PC-3 (cell line): ENCODE measurements at regions not wholly inside any gene's neighbourhood (a gene's known extent, or its start where the extent isn't known, plus 50 kb on each side); places are given as distances from the start of the nearest gene placed in this dataset.

Experiments used
- EZH2 ChIP-seq: fragments of 300-600 bp; sonication (generic); IDR thresholded peaks from one replicate; pipeline ENCODE4 v1.6.1; 2017; ENCODE audit warnings: antibody characterized with exemption, mild to moderate bottlenecking, low read length; ENCODE audit not compliant: unreplicated experiment
- EZH2phosphoT487 ChIP-seq: fragments of 300-600 bp; sonication (generic); IDR thresholded peaks from 2 replicates; pipeline ENCODE4 v1.6.1; 2018; ENCODE audit warnings: mild to moderate bottlenecking, antibody characterized with exemption, low read length, borderline replicate concordance
- TF ChIP-seq, protein P1 (sequence below): fragments of 300-600 bp; sonication (generic); conservative IDR thresholded peaks from 2 replicates; pipeline ENCODE4 v1.5.1; 2017; ENCODE audit warnings: antibody characterized with exemption, low read depth, mild to moderate bottlenecking, low read length

DNA sequence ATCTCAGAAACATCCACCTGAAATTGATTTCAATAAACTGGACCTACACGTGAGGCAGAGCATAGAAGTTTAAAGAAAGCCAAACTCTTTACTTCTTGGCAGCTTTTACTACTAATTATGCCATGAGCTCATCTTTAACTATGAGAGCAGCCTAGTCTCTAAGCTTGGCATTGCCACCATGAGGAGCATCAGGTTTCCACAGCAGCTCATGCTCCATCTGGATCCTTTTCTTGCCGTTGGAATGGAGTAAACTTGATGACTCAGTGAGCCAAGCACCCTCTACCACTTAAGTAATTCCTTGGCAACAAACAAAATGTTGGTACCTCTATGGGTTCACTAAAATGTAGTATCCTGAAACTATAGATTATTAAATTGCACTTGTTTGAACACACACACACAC is 583.2 kb downstream of the EPHA3 start:
- TF ChIP-seq, protein P1, sequence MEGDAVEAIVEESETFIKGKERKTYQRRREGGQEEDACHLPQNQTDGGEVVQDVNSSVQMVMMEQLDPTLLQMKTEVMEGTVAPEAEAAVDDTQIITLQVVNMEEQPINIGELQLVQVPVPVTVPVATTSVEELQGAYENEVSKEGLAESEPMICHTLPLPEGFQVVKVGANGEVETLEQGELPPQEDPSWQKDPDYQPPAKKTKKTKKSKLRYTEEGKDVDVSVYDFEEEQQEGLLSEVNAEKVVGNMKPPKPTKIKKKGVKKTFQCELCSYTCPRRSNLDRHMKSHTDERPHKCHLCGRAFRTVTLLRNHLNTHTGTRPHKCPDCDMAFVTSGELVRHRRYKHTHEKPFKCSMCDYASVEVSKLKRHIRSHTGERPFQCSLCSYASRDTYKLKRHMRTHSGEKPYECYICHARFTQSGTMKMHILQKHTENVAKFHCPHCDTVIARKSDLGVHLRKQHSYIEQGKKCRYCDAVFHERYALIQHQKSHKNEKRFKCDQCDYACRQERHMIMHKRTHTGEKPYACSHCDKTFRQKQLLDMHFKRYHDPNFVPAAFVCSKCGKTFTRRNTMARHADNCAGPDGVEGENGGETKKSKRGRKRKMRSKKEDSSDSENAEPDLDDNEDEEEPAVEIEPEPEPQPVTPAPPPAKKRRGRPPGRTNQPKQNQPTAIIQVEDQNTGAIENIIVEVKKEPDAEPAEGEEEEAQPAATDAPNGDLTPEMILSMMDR: no peak
- no peak for TF ChIP-seq EZH2phosphoT487
- TF ChIP-seq EZH2: no peak
